HG03354 (cell line): ENCODE measurements at regions not wholly inside any gene's neighbourhood (a gene's known extent, or its start where the extent isn't known, plus 50 kb on each side); places are given as distances from the start of the nearest gene placed in this dataset.
A peak's percentile ranks its signal among the peaks of the same experiment; 100 is the strongest.

Experiments used
- ATAC-seq: cut with Tn5 transposase; IDR thresholded peaks from one replicate; pipeline ENCODE4 v1.9.1; 2021; ENCODE audit warnings: mild to moderate bottlenecking; ENCODE audit not compliant: unreplicated experiment, poor library complexity, severe bottlenecking

DNA sequence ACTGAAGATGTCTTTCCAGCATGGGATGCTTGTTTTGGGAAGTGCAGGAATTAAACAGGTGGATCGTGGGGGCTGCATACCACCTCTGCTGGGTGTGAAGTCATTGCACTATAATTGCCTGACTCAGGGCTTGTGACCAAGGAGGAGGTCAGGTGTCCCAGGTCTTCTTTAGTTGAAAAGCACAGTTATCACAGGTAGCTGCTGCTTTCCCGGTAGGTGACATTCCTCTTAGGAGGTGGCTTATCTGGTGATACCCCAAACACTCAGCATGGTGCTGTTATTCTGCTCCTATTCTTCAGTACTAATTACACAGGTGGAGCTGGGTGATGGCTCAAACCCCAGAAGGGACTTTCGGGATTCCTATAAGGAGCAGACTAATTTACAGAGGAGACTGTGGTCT, 320.3 kb upstream of the PLXNA2 start:
- no peak for ATAC-seq

DNA sequence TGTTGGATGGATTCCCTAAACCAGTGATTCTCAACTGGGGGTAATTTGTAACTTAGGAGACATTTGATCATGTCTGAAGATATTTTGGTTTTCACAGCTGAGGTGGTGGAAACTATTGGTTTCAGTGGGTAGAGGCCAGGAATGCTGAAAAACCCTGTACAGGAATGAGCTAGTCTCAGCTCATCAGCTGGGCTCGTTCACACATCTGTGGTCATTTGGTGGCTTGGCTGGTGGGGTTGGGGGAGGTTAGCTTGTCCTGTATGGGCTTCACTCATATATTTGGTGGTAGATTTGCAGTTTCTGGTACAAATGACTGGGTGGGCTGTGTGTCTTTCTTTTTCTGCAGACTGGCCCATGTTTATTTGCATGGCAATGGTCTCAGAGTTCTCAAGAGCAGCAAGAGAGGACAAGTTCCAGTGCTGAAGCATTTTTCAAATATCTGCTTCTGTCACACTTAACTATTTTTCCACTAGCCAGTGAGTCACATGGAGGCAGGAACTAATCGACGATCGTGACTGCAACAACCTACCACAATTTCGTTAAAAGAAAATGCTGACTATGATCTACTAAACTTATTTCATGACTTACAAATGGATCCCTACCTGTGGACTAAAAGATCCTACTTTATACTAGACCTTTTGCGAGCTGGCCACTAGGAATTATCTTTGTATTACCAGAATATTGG, 321.7 kb upstream of the PLXNA2 start:
- no peak for ATAC-seq

DNA sequence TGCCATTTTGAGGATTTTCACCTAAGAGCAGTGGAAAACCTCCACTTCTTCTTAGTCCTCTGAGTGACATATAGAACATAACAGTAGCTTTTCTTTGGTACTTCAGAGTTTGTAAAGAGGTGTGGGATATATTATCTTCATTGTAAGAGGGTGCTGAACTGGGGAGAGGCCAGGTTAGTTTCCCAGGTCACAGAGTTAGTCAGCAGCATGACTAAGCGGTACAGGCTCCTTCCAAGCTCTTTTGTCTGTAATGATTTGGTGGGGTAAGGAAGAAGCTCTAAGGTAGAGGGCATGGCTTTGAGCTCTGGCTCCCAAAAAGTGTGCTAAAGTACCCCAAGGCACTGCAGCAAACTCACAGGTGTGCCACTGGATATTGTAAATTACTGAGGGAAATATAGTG, 325.0 kb upstream of the PLXNA2 start:
- ATAC-seq, result no peak

DNA sequence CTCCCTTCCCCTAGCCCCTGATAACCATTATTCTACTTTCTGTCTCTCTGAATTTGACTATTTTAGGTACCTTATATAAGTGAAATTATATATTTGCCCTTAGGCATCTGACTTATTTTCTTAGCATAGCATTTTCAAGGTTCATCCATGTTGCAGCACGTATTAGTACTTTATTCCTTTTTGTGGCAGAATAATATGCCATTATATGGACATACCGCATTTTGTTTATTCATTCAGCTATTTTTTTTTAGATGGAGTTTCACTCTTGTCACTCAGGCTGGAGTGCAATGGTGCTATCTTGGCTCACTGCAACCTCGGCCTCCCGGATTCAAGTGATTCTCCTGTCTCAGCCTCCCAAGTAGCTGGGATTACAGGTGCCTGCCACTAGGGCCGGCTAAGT, 326.2 kb upstream of the PLXNA2 start:
- ATAC-seq, result no peak

DNA sequence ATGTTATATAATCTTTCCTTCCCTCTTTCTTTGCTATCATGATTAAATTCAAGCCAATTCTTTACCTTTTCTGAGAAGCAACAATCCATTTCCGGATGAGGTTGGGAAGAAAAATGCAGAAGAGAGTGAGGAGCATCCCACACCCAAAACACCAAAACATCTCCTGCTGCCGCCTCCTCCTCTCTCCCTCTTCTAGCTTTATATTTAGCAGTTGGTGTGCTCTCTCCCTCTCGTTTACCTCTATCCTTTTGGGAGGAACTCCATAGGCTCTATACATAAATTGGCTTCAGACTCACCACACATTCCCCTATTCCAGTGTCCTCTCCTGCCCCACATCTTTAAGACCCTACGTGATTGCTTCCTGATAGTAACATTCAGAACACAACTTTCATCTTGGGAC, 332.2 kb upstream of the PLXNA2 start:
- ATAC-seq, result no peak

DNA sequence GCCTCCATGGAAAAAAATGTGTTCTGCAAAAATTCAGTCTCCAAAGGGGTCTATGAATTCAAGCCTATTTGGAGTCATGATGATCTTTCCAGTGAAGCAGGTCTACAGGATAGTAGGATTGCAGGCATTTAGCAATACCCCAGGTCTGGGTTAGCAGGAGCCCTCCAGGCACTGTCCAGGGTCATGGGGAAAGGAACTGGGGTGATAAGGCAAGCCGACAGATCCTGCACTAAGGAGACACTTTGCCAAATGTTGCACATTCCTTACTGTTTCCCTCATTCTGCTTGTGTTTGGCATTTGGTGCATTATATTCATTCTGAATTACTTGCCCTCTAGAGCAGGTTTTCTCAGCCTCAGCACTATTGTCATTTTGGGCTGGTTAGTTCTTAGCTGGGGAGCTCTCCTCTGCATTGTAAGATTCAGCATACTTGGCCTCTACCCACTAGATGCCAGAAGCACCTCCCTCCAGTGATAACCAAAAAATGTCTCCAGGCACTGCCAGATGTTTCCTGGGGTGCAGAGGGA, 333.3 kb upstream of the PLXNA2 start:
- ATAC-seq, result no peak

DNA sequence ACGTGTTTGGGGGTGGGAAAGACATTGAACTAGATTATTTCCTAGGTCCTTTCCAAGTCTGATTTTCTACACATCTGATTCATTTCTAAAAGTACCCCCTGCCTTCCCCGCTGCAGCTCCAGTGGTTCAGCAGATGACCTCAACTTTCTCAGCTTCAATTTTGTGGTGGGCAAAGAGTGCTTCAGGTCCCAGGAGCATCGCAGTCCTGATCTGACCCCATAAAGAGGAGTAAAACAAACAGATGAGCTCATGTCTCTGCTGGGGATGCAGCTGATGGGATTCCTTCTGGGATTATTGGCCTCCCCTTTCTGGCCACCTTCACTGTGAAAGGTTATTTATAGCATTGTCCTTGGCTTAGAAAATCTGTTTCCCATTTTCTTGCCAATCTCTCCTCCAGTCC, 337.0 kb upstream of the PLXNA2 start:
- no peak for ATAC-seq

DNA sequence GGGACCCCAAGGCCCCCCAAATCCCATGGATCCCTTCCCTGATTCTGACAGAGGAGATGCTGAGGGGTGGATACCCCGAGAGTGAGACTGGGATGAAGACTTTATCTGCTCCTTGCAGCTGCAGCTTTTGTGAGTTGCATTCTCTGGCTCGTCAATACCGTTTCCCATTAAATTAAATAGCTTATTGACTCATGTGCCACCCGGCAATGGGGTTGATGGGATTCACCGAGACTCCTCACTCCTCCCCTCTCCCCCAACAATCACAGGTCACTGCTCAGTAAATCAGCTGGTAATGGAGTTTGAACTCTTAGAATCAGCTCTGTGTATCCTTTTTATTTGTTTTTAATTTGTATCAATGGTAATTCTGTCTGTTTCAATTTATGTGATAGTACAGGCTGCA, 337.5 kb upstream of the PLXNA2 start:
- ATAC-seq, result no peak

DNA sequence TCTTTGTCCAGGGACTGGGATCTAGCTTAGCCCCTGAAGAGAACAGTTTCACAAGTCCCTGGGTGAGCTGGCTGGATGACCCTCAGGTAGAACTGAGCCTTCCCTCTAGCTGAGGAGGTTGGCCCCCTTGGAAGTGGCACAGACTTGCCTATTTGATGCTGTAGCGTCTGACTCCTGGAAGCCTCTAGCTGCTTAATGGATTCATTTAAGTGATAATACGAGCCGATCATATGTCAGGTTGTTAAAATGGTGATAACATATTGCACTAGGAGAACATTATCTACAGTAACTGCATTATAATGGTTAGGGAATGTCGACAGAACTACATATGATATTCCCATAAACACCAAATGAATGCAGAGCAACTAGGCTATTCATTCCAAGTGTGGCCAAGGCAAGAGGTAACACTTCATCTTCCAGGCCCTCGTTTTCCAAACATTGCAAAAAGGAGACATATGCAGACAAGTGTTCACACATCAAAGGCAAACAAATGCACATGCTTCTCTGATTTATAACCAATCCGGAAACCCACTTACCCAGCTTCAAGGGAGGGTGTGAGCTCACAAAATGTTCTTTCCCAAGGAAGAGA, 340.1 kb upstream of the PLXNA2 start:
- no peak for ATAC-seq

DNA sequence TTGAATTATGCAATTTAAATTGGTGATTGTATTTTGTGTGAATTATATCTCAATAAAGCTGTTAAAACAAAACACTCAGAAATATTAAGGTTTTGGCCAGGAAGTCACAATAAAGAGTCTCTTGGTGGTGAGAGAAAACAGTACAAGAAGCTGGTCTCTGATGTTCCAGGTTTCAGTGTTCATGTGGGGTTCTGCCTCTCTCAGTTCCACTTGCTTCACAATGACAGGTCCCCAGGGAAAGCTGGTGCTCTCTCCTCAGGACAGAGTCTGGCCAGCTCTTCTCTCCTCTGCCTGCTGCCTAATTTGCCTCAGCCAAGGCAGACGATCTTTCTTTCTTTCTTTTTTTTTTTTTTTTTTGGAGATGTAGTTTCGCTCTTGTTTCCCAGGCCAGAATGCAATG, 342.9 kb upstream of the PLXNA2 start:
- ATAC-seq, result peak; percentile 91

DNA sequence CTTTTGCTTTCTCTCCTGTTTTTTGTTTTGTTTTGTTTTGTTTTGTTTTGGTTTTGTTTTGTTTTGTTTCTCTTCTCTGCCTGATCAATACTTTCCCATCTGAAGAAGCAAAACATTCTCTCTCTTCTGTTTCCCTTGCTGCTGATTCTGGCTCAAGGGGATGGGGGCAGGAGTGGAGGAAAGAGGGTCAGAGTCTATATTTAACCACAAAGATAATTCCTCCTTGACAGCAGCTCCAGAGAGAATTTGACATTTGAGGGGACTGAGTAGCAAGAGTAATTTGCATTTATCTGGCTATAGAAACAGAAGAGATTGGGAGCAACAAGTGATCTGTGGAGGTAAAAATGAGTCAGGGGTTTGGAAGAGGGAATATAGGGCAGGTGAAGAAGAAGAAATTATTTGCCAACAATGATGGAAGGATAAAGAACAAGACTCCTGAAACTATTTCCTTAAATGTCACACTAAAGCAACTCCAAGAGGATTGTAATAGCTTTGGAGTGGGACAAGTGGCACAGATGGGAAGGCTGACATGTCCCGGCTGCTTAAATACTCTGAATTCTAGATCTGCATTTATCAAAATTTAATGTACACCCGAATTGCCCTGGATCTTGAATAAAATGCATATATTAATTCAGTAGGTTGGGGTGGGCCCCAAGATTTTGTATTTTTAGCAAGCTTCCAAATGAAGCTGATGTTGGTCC, 349.3 kb upstream of the PLXNA2 start:
- no peak for ATAC-seq

DNA sequence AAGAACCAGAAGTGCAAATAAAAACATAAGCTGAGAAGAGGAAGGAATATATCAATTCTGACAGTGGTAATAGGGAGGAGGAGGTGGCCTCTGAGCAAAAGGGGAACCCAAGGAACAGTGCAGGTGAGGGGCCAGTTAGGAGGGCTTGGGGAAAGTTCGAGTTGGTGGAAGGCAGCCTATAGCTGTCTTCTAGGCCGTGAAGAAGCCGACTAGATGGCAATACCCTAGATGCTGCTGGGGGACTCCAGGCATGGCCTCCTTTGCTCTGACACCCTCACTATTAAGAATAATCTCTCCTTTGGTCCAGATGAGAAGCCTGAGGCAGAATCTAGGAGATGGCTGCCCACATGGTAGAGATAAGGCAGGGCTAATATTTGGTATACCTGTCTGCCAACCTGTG, 351.1 kb upstream of the PLXNA2 start:
- ATAC-seq, result no peak

DNA sequence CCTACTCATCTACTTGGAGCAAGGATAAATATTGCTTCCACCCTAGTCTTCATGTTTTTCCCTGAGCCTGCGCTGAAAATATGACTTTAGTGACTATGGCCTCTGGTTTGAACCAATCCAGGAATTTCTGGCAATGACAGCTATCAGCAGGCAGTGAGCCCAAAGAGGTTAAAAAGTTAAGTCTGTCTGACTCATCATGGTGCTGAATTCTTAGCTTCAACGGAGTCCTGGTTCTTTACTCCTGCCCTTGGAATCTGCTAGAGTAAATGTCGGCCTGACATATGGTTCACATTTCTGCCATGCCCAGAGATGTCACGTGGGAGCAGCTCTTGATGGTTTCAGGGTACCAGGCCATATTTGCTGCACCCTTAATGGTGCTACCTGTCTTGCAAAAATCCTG, 351.6 kb upstream of the PLXNA2 start:
- no peak for ATAC-seq

DNA sequence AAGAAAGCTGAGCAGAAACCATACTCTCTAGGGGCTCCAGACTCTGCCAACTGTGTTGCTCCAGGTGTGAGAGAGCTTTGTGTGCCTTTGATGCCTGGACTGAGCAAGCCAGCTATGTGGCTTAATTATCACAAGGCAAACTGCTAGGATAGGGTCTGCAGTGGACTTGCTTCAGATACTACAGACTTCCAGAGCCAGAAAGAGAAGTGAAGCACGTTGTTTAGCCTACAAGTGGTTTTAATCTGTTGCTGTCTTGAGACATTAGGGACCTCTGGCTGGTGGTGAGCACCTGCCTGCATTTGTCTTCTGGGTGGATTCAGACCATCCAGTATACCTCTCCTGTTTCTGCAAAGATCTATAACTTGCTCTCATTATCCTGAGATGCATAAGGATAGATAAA, 353.4 kb upstream of the PLXNA2 start:
- ATAC-seq, result no peak

DNA sequence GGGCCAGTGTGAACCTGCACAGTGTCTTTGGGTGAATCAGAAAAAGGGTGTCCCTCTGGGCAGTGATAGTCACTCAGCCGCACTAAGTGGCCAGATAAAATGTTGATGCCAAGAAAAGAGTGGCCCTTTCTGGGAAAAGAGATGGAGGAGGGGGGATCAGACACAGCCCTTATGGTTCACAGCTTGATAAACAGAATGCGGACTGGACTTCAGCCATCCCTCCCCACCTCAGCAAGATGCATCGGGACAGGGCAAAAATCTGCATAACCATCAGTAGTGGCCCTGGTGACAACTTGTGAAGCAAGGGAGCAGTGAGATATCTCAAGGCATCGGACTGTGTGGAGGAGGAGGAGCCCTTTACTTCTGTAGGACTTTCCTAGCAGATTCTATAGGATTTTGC, 353.8 kb upstream of the PLXNA2 start:
- ATAC-seq, result no peak

DNA sequence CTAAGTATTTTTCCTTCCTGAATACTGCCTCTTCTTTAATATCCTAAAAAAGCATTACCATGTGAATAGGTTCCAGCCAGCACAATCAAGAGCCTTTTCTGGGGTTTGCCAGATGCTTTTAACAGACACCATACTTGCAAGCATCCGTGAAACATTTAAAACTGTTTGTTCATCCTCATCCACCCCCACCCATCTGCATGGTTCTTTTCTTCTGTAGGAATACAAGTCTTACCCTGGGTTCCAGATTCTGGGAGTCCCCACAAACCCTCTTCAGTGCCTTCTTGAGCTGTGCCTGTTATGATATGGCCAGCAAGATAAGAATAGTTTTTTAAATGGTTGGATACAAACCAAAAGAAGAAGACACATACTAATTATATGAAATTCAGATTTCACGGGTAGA, 354.9 kb upstream of the PLXNA2 start:
- no peak for ATAC-seq

DNA sequence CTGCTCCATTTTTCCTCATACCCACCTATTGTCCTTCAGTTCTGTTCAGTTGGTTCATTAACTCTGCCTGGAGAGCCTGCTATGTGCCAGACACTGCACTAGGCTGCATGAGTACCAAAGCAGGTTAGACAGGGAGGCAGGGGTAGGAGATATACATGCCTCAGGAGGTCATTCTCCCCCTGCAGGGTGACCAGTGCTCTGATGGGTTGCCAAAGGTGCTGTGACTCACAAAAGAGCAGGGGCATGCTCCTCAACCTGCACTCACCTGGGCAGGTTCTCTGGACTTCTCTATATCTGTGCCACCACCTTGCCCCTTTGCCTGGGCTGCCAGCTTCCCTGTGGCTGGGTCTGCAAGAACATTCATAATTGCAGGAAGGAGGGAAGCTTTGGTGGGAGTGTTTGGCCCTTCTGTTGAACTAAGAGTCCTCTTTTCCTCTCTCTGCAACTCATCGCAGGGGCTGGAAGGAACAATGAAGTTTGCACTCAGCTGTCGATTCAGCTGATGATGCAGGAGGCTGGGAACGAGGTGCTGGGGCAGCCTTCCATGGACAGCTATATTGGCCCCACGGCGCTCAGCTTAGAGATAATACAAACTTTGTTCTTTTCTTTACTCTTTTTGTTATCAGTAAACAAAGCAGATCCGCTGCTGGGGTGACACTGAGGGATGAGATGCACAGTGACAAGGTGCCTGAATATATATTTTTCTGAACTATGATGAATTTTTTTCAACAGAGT, 356.4 kb upstream of the PLXNA2 start:
- ATAC-seq, result no peak

DNA sequence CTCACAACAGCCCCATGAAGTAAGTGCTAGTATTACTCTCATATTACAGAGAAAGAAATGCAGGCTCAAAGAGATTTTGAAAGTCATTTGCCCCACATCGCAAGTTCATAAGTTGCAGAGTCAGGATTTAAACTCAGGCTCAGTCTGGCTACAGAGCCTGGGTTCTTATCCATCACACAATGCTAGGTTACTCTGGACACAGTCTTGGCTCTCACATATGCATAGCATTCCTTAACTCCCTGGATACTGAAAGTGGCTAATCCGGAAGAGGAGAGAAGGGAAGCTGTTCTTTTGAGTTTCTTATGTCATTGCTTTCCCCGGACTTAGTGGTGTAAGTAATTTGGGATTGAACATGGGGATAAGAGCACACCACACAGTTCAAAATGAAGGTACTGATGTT, 357.4 kb upstream of the PLXNA2 start:
- no peak for ATAC-seq

DNA sequence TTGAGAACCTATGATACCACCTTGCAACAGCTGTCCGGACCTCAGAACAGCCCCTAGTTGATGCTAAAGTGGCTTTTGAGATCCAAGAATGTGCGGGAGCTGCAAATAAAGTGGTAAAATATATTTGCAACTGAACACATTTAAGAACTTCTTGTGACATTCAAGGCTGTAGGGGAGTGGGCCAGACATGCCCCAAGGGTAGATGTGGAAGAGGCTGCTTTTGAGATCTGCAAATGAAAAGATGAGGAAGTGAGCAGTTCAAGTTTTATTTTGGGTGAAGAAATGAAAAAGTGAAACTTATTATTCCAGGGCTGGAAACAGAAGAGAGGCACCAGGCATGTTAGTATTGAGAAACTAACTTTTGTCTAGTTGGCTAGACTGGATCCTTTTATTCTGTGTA, 359.5 kb upstream of the PLXNA2 start:
- no peak for ATAC-seq

DNA sequence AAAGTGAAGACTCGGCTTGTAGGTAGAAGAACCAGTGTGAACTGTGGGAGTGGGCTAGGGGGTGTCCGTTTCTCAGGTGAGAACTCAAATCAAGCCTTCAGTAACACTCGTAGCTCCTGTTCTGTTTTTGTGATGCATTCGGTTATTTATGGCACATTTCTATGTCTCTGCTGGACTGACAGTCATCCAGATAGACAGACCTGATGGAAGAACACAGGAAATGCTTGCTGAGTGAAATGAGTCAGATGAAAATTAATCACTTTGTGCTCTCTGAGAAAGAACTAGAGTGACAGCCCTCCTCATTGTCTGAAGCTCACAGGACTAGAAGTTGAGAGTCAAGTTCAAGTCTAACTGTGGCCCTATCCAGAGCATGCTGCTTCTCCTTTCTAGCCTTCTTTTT, 360.1 kb upstream of the PLXNA2 start:
- ATAC-seq, result peak; percentile 89

DNA sequence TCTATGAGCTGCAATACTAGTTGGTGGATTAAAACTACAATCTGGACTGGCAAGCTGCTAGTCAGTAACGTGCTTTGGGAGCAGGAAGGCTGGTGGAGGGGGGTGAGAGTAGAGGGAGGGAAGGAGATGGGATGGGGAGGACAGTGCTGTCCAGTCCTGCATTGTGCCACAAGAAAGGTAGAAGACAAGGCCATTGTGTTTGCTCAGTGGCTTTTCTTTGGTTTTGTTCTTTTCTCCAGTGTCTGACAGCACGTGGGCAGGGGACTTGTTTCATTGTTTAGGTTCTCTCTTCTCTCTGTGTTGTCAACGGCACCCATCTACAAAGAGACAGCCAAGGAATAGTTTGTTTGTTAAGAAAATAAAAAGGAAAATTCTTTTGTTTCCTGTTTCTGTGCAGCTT, 362.8 kb upstream of the PLXNA2 start:
- no peak for ATAC-seq
